ENCODE measurements at regions not wholly inside any gene's neighbourhood (a gene's known extent, or its start where the extent isn't known, plus 50 kb on each side); places are given as distances from the start of the nearest gene placed in this dataset.

GRCh38 chr13:73157031-73157430, 98.2 kb downstream of the KLF5 start:
- Histone ChIP-seq H3K27ac (no peak overlapping the region), H3K36me3 (no peaks in the 10 kb centered on the region), H3K9me3 (peaks cover 0 to 9% (median 0%) of the 10 kb centered on the region in 4 donors), H3K4me1 (no peaks in the 10 kb centered on the region), H3K27me3 (no peaks in the 10 kb centered on the region), H3K4me3 (no peak overlapping the region)
- DNase-seq (ENCODE audit: low spot score in 2 of 2): no peak
- TF ChIP-seq EP300 (IDR thresholded peaks at IDR 0.05): no peak
- TF ChIP-seq CTCF (IDR thresholded peaks at IDR 0.05): no peak
- TF ChIP-seq POLR2A (IDR thresholded peaks at IDR 0.05): no peak
- WGBS, 2 donors: 75 to 80% methylated on average over 2 of the region's 2 CpGs

GRCh38 chr13:73146707-73147106, 87.9 kb downstream of the KLF5 start:
- TF ChIP-seq CTCF (IDR thresholded peaks at IDR 0.05) (no peak), POLR2A (IDR thresholded peaks at IDR 0.05) (no peak), EP300 (IDR thresholded peaks at IDR 0.05) (no peak)
- Histone ChIP-seq H3K27ac (no peak overlapping the region), H3K4me3 (no peak overlapping the region), H3K36me3 (no peaks in the 10 kb centered on the region), H3K27me3 (no peaks in the 10 kb centered on the region), H3K9me3 (no peaks in the 10 kb centered on the region), H3K4me1 (peaks cover 0 to 6% (median 0%) of the 10 kb centered on the region in 4 donors)
- WGBS, 2 donors: 95 to 98% methylated on average over 2 of the region's 2 CpGs
- DNase-seq (ENCODE audit: low spot score in 2 of 2): no peak

- TF ChIP-seq POLR2A (IDR thresholded peaks at IDR 0.05): no peak
- TF ChIP-seq CTCF (IDR thresholded peaks at IDR 0.05): no peak
- no peak for TF ChIP-seq EP300 (IDR thresholded peaks at IDR 0.05)
- H3K27me3 ChIP-seq: no peaks in the 10 kb centered on the region
- H3K36me3 ChIP-seq: no peaks in the 10 kb centered on the region
- no peak overlapping the region for H3K27ac ChIP-seq
- no peak overlapping the region for H3K4me3 ChIP-seq
- H3K9me3 ChIP-seq: no peaks in the 10 kb centered on the region
- H3K4me1 ChIP-seq: peaks cover 0 to 28% (median 0%) of the 10 kb centered on the region in 4 donors
- 52 to 62% methylated on average over 5 of the region's 5 CpGs for WGBS, 2 donors
- no peak for DNase-seq (ENCODE audit: low spot score in 2 of 2)
Measured at GRCh38 chr13:73142071-73142470, 83.3 kb downstream of the KLF5 start.

GRCh38 chr13:73141292-73141771, 82.5 kb downstream of the KLF5 start:
- peaks cover 0 to 28% (median 0%) of the 10 kb centered on the region in 4 donors for H3K4me1 ChIP-seq
- WGBS, 2 donors: 24 to 25% methylated on average over 4 of the region's 4 CpGs
- no peaks in the 10 kb centered on the region for H3K9me3 ChIP-seq
- H3K4me3 ChIP-seq: no peak overlapping the region
- DNase-seq (ENCODE audit: low spot score in 2 of 2): no peak
- peak overlapping the region in 1 of 4 donors; percentile 1 for H3K27ac ChIP-seq
- H3K36me3 ChIP-seq: no peaks in the 10 kb centered on the region
- H3K27me3 ChIP-seq: no peaks in the 10 kb centered on the region
- no peak for TF ChIP-seq EP300 (IDR thresholded peaks at IDR 0.05)

GRCh38 chr13:73140801-73141200, 82.0 kb downstream of the KLF5 start:
- no peaks in the 10 kb centered on the region for H3K36me3 ChIP-seq
- H3K4me3 ChIP-seq: no peak overlapping the region
- peak overlapping the region in 1 of 4 donors; percentile 1 for H3K27ac ChIP-seq
- TF ChIP-seq EP300 (IDR thresholded peaks at IDR 0.05) (no peak), CTCF (IDR thresholded peaks at IDR 0.05) (no peak), POLR2A (IDR thresholded peaks at IDR 0.05) (no peak)
- DNase-seq (ENCODE audit: low spot score in 2 of 2): no peak
- no peaks in the 10 kb centered on the region for H3K27me3 ChIP-seq
- peaks cover 0 to 28% (median 0%) of the 10 kb centered on the region in 4 donors for H3K4me1 ChIP-seq
- WGBS, 2 donors: 56 to 72% methylated on average over 2 of the region's 2 CpGs
- no peaks in the 10 kb centered on the region for H3K9me3 ChIP-seq
